OCI-LY3 (cell line): ENCODE measurements at regions not wholly inside any gene's neighbourhood (a gene's known extent, or its start where the extent isn't known, plus 50 kb on each side); places are given as distances from the start of the nearest gene placed in this dataset.

ENCODE experiments used
- CTCF ChIP-seq: fragments of 200-600, 300-600 bp; sonication (generic); IDR thresholded peaks from 2 replicates; pipeline ENCODE4 v1.5.1; 2014; ENCODE audit warnings: antibody characterized with exemption, low read length, low read depth
- EZH2phosphoT487 ChIP-seq: fragments of 200-600 bp; shearing (Covaris generic); IDR thresholded peaks from 2 replicates; pipeline ENCODE4 v1.6.1; 2018; ENCODE audit warnings: antibody characterized with exemption, mixed run types, low read depth

DNA sequence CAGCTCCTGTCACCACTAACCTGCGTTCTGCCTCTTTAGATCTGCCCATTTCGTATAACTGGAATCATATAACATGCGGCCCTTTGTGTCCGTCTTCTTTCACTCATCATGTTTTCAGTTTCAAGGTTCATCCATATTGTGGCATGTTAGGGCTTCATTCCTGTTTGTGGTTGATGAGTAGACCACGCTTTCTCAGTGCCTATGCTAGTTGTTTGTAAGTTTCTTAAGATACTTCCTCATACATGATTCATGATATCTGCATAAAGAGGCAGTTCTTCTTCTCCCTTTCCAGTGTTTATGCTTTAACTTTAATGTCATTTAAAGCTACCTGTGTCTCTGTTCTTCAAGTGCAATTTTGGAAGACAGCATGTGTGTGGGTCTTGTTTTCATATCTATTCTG lies 79.5 kb upstream of the FAM20C start:
- TF ChIP-seq CTCF (no peak), EZH2phosphoT487 (no peak)
